ENCODE measurements at regions not wholly inside any gene's neighbourhood (a gene's known extent, or its start where the extent isn't known, plus 50 kb on each side); places are given as distances from the start of the nearest gene placed in this dataset.
A peak's percentile ranks its signal among the peaks of the same experiment; 100 is the strongest.

GRCh38 chr12:41856228-41856627 is 288.4 kb downstream of the GXYLT1 start:
- WGBS (ENCODE audit: insufficient coverage, low lambda C conversion rate): no CpG with 5 or more reads among the region's 3 CpGs
- no peak overlapping the region for H3K27ac ChIP-seq (ENCODE audit: low read length)
- no peaks in the 10 kb centered on the region for H3K27me3 ChIP-seq (ENCODE audit: control insufficient read depth, insufficient read depth, low read length)
- no peaks in the 10 kb centered on the region for H3K4me1 ChIP-seq (ENCODE audit: control insufficient read depth, insufficient read depth, low read length)
- no peaks in the 10 kb centered on the region for H3K36me3 ChIP-seq (ENCODE audit: control insufficient read depth, insufficient read depth, low read length)
- DNase-seq: no peak
- H3K4me3 ChIP-seq (ENCODE audit: low read length): no peak overlapping the region
- no peaks in the 10 kb centered on the region for H3K9me3 ChIP-seq (ENCODE audit: control insufficient read depth, low read depth, low read length)

GRCh38 chr12:41850046-41850445 is 294.6 kb downstream of the GXYLT1 start:
- 100% methylated on average over 1 of the region's 3 CpGs for WGBS (ENCODE audit: insufficient coverage, low lambda C conversion rate)
- no peaks in the 10 kb centered on the region for H3K27me3 ChIP-seq (ENCODE audit: control insufficient read depth, insufficient read depth, low read length)
- H3K27ac ChIP-seq (ENCODE audit: low read length): no peak overlapping the region
- H3K4me1 ChIP-seq (ENCODE audit: control insufficient read depth, insufficient read depth, low read length): no peaks in the 10 kb centered on the region
- H3K4me3 ChIP-seq (ENCODE audit: low read length): no peak overlapping the region
- DNase-seq: no peak
- H3K36me3 ChIP-seq (ENCODE audit: control insufficient read depth, insufficient read depth, low read length): no peaks in the 10 kb centered on the region
- no peaks in the 10 kb centered on the region for H3K9me3 ChIP-seq (ENCODE audit: control insufficient read depth, low read depth, low read length)

- WGBS (ENCODE audit: insufficient coverage, low lambda C conversion rate): no CpG with 5 or more reads among the region's 1 CpG
- Histone ChIP-seq H3K4me3 (ENCODE audit: low read length) (no peak overlapping the region), H3K27me3 (ENCODE audit: control insufficient read depth, insufficient read depth, low read length) (no peaks in the 10 kb centered on the region), H3K4me1 (ENCODE audit: control insufficient read depth, insufficient read depth, low read length) (no peaks in the 10 kb centered on the region), H3K27ac (ENCODE audit: low read length) (no peak overlapping the region), H3K36me3 (ENCODE audit: control insufficient read depth, insufficient read depth, low read length) (no peaks in the 10 kb centered on the region), H3K9me3 (ENCODE audit: control insufficient read depth, low read depth, low read length) (no peaks in the 10 kb centered on the region)
- no peak for DNase-seq
Measured at GRCh38 chr12:41846718-41847117, 298.0 kb downstream of the GXYLT1 start.

GRCh38 chr12:41836416-41836815 is 308.3 kb downstream of the GXYLT1 start:
- Histone ChIP-seq H3K4me1 (ENCODE audit: control insufficient read depth, insufficient read depth, low read length) (no peaks in the 10 kb centered on the region), H3K27me3 (ENCODE audit: control insufficient read depth, insufficient read depth, low read length) (no peaks in the 10 kb centered on the region), H3K27ac (ENCODE audit: low read length) (no peak overlapping the region), H3K9me3 (ENCODE audit: control insufficient read depth, low read depth, low read length) (no peaks in the 10 kb centered on the region), H3K4me3 (ENCODE audit: low read length) (no peak overlapping the region), H3K36me3 (ENCODE audit: control insufficient read depth, insufficient read depth, low read length) (no peaks in the 10 kb centered on the region)
- peak in 1 of 2 donors; percentile 67 for DNase-seq
- WGBS (ENCODE audit: insufficient coverage, low lambda C conversion rate): 27% methylated on average over 2 of the region's 2 CpGs

GRCh38 chr12:41835556-41835955 is 309.1 kb downstream of the GXYLT1 start:
- no peaks in the 10 kb centered on the region for H3K9me3 ChIP-seq (ENCODE audit: control insufficient read depth, low read depth, low read length)
- peak in 1 of 2 donors; percentile 37 for DNase-seq
- H3K4me3 ChIP-seq (ENCODE audit: low read length): no peak overlapping the region
- no peaks in the 10 kb centered on the region for H3K27me3 ChIP-seq (ENCODE audit: control insufficient read depth, insufficient read depth, low read length)
- H3K36me3 ChIP-seq (ENCODE audit: control insufficient read depth, insufficient read depth, low read length): no peaks in the 10 kb centered on the region
- no peaks in the 10 kb centered on the region for H3K4me1 ChIP-seq (ENCODE audit: control insufficient read depth, insufficient read depth, low read length)
- H3K27ac ChIP-seq (ENCODE audit: low read length): no peak overlapping the region

GRCh38 chr12:41819948-41820347 is 324.7 kb downstream of the GXYLT1 start:
- no peaks in the 10 kb centered on the region for H3K36me3 ChIP-seq (ENCODE audit: control insufficient read depth, insufficient read depth, low read length)
- no peaks in the 10 kb centered on the region for H3K4me1 ChIP-seq (ENCODE audit: control insufficient read depth, insufficient read depth, low read length)
- no peak overlapping the region for H3K27ac ChIP-seq (ENCODE audit: low read length)
- 90% methylated on average over 3 of the region's 3 CpGs for WGBS (ENCODE audit: insufficient coverage, low lambda C conversion rate)
- DNase-seq: no peak
- no peaks in the 10 kb centered on the region for H3K27me3 ChIP-seq (ENCODE audit: control insufficient read depth, insufficient read depth, low read length)
- H3K4me3 ChIP-seq (ENCODE audit: low read length): no peak overlapping the region
- H3K9me3 ChIP-seq (ENCODE audit: control insufficient read depth, low read depth, low read length): no peaks in the 10 kb centered on the region

- Histone ChIP-seq H3K9me3 (ENCODE audit: control insufficient read depth, low read depth, low read length) (no peaks in the 10 kb centered on the region), H3K4me3 (ENCODE audit: low read length) (no peak overlapping the region), H3K4me1 (ENCODE audit: control insufficient read depth, insufficient read depth, low read length) (no peaks in the 10 kb centered on the region), H3K36me3 (ENCODE audit: control insufficient read depth, insufficient read depth, low read length) (no peaks in the 10 kb centered on the region), H3K27me3 (ENCODE audit: control insufficient read depth, insufficient read depth, low read length) (no peaks in the 10 kb centered on the region), H3K27ac (ENCODE audit: low read length) (no peak overlapping the region)
- 20% methylated on average over 1 of the region's 2 CpGs for WGBS (ENCODE audit: insufficient coverage, low lambda C conversion rate)
- DNase-seq: peak; percentile 47 to 77
Measured at GRCh38 chr12:41804026-41804425, 340.6 kb downstream of the GXYLT1 start.

GRCh38 chr12:41802803-41803202 is 341.9 kb downstream of the GXYLT1 start:
- H3K27me3 ChIP-seq (ENCODE audit: control insufficient read depth, insufficient read depth, low read length): no peaks in the 10 kb centered on the region
- no peaks in the 10 kb centered on the region for H3K4me1 ChIP-seq (ENCODE audit: control insufficient read depth, insufficient read depth, low read length)
- WGBS (ENCODE audit: insufficient coverage, low lambda C conversion rate): no CpG with 5 or more reads among the region's 2 CpGs
- no peak overlapping the region for H3K27ac ChIP-seq (ENCODE audit: low read length)
- no peaks in the 10 kb centered on the region for H3K36me3 ChIP-seq (ENCODE audit: control insufficient read depth, insufficient read depth, low read length)
- no peaks in the 10 kb centered on the region for H3K9me3 ChIP-seq (ENCODE audit: control insufficient read depth, low read depth, low read length)
- H3K4me3 ChIP-seq (ENCODE audit: low read length): no peak overlapping the region
- no peak for DNase-seq

- Histone ChIP-seq H3K4me3 (ENCODE audit: low read length) (no peak overlapping the region), H3K27ac (ENCODE audit: low read length) (no peak overlapping the region), H3K4me1 (ENCODE audit: control insufficient read depth, insufficient read depth, low read length) (no peaks in the 10 kb centered on the region), H3K27me3 (ENCODE audit: control insufficient read depth, insufficient read depth, low read length) (no peaks in the 10 kb centered on the region), H3K9me3 (ENCODE audit: control insufficient read depth, low read depth, low read length) (no peaks in the 10 kb centered on the region), H3K36me3 (ENCODE audit: control insufficient read depth, insufficient read depth, low read length) (no peaks in the 10 kb centered on the region)
- WGBS (ENCODE audit: insufficient coverage, low lambda C conversion rate): 100% methylated on average over 1 of the region's 1 CpG
- DNase-seq: no peak
Measured at GRCh38 chr12:41801261-41801660, 343.4 kb downstream of the GXYLT1 start.

GRCh38 chr12:41799671-41800070 is 345.0 kb downstream of the GXYLT1 start:
- Histone ChIP-seq H3K36me3 (ENCODE audit: control insufficient read depth, insufficient read depth, low read length) (no peaks in the 10 kb centered on the region), H3K9me3 (ENCODE audit: control insufficient read depth, low read depth, low read length) (no peaks in the 10 kb centered on the region), H3K27ac (ENCODE audit: low read length) (no peak overlapping the region), H3K4me1 (ENCODE audit: control insufficient read depth, insufficient read depth, low read length) (no peaks in the 10 kb centered on the region), H3K4me3 (ENCODE audit: low read length) (no peak overlapping the region), H3K27me3 (ENCODE audit: control insufficient read depth, insufficient read depth, low read length) (no peaks in the 10 kb centered on the region)
- no CpG with 5 or more reads among the region's 3 CpGs for WGBS (ENCODE audit: insufficient coverage, low lambda C conversion rate)
- no peak for DNase-seq

GRCh38 chr12:41795910-41796309 is 348.8 kb downstream of the GXYLT1 start:
- H3K36me3 ChIP-seq (ENCODE audit: control insufficient read depth, insufficient read depth, low read length): no peaks in the 10 kb centered on the region
- H3K4me3 ChIP-seq (ENCODE audit: low read length): no peak overlapping the region
- no CpG with 5 or more reads among the region's 5 CpGs for WGBS (ENCODE audit: insufficient coverage, low lambda C conversion rate)
- no peaks in the 10 kb centered on the region for H3K4me1 ChIP-seq (ENCODE audit: control insufficient read depth, insufficient read depth, low read length)
- peaks cover 8% of the 10 kb centered on the region for H3K9me3 ChIP-seq (ENCODE audit: control insufficient read depth, low read depth, low read length)
- H3K27ac ChIP-seq (ENCODE audit: low read length): no peak overlapping the region
- H3K27me3 ChIP-seq (ENCODE audit: control insufficient read depth, insufficient read depth, low read length): no peaks in the 10 kb centered on the region
- no peak for DNase-seq

Data from large intestine (tissue), 3 donors.